ENCODE measurements at regions not wholly inside any gene's neighbourhood (a gene's known extent, or its start where the extent isn't known, plus 50 kb on each side); places are given as distances from the start of the nearest gene placed in this dataset.

GRCh38 chr2:42933824-42934254 lies 141.5 kb upstream of the HAAO start:
- DNase-seq (ENCODE audit: low read depth): no peak

- no peak for DNase-seq (ENCODE audit: low read depth)
Measured at GRCh38 chr2:42932271-42933151, 140.1 kb upstream of the HAAO start.

- peak; percentile 55 for DNase-seq (ENCODE audit: low read depth)
Measured at GRCh38 chr2:42931818-42932195, 139.4 kb upstream of the HAAO start.

- no peak for DNase-seq (ENCODE audit: low read depth)
Measured at GRCh38 chr2:42931146-42931817, 138.9 kb upstream of the HAAO start.

GRCh38 chr2:42930025-42930581 lies 137.7 kb upstream of the HAAO start:
- peak; percentile 45 for DNase-seq (ENCODE audit: low read depth)

- DNase-seq (ENCODE audit: low read depth): no peak
Measured at GRCh38 chr2:42929546-42930024, 137.2 kb upstream of the HAAO start.

GRCh38 chr2:42928692-42929545 lies 136.5 kb upstream of the HAAO start:
- DNase-seq (ENCODE audit: low read depth): no peak

GRCh38 chr2:42928161-42928691 lies 135.8 kb upstream of the HAAO start:
- no peak for DNase-seq (ENCODE audit: low read depth)

GRCh38 chr2:42927334-42928160 lies 135.2 kb upstream of the HAAO start:
- DNase-seq (ENCODE audit: low read depth): peak; percentile 61

- DNase-seq (ENCODE audit: low read depth): no peak
Measured at GRCh38 chr2:42926434-42927333, 134.3 kb upstream of the HAAO start.

GRCh38 chr2:42925742-42926433 lies 133.5 kb upstream of the HAAO start:
- DNase-seq (ENCODE audit: low read depth): no peak

GRCh38 chr2:42924418-42924886 lies 132.1 kb upstream of the HAAO start:
- peak; percentile 91 for DNase-seq (ENCODE audit: low read depth)

GRCh38 chr2:42923580-42924417 lies 131.4 kb upstream of the HAAO start:
- DNase-seq (ENCODE audit: low read depth): no peak

GRCh38 chr2:42922790-42923579 lies 130.6 kb upstream of the HAAO start:
- DNase-seq (ENCODE audit: low read depth): peak; percentile 83

- DNase-seq (ENCODE audit: low read depth): no peak
Measured at GRCh38 chr2:42922293-42922692, 129.9 kb upstream of the HAAO start.

GRCh38 chr2:42921721-42922120 lies 129.3 kb upstream of the HAAO start:
- DNase-seq (ENCODE audit: low read depth): no peak

- DNase-seq (ENCODE audit: low read depth): no peak
Measured at GRCh38 chr2:42921147-42921520, 128.8 kb upstream of the HAAO start.
